Mesenchymal stem cell (in vitro differentiated cells and primary cell): ENCODE measurements at regions not wholly inside any gene's neighbourhood (a gene's known extent, or its start where the extent isn't known, plus 50 kb on each side); places are given as distances from the start of the nearest gene placed in this dataset.

Experiments
- DNase-seq: peaks from one replicate; pipeline ENCODE4 v3.0.0-alpha.2; 2013
- H2AFZ ChIP-seq: one replicate; pipeline ENCODE4 v1.6.1; 2013; ENCODE audit warnings: low read depth, mild to moderate bottlenecking, control low read depth, inconsistent platforms, low read length, moderate library complexity
- H2AK5ac ChIP-seq: 2 replicates; pipeline ENCODE4 v1.6.1; 2013; ENCODE audit warnings: low read length, moderate library complexity, mild to moderate bottlenecking, inconsistent platforms; ENCODE audit not compliant: severe bottlenecking
- H2BK120ac ChIP-seq: one replicate; pipeline ENCODE4 v1.6.1; 2013; ENCODE audit warnings: low read depth, mild to moderate bottlenecking, inconsistent platforms, low read length, moderate library complexity
- H2BK12ac ChIP-seq, 2 experiments: one replicate each; pipeline ENCODE4 v1.6.1; 2013; ENCODE audit warnings: inconsistent platforms in 2 of 2, low read length in 2 of 2, mild to moderate bottlenecking in 2 of 2, moderate library complexity in 2 of 2, control low read depth in 1 of 2
- H2BK15ac ChIP-seq: one replicate; pipeline ENCODE4 v1.6.1; 2013; ENCODE audit warnings: mild to moderate bottlenecking, low read depth, inconsistent platforms; ENCODE audit not compliant: poor library complexity, severe bottlenecking
- H2BK5ac ChIP-seq: 2 replicates; pipeline ENCODE4 v1.6.1; 2013; ENCODE audit warnings: low read depth, mild to moderate bottlenecking, low read length, control low read depth, inconsistent platforms; ENCODE audit not compliant: poor library complexity, severe bottlenecking
- H3K14ac ChIP-seq, 2 experiments: one replicate each; pipeline ENCODE4 v1.6.1; 2013; ENCODE audit warnings: inconsistent platforms in 2 of 2, low read length in 2 of 2, control low read depth in 1 of 2, mild to moderate bottlenecking in 1 of 2, moderate library complexity in 1 of 2
- H3K18ac ChIP-seq, 2 experiments: one replicate each; pipeline ENCODE4 v1.6.1; 2013; ENCODE audit warnings: inconsistent platforms in 2 of 2, low read length in 2 of 2, control low read depth in 1 of 2, low read depth in 1 of 2, mild to moderate bottlenecking in 1 of 2
- H3K23ac ChIP-seq, 2 experiments: one replicate each; pipeline ENCODE4 v1.6.1; 2013; ENCODE audit warnings: inconsistent platforms in 2 of 2, low read length in 2 of 2, mild to moderate bottlenecking in 2 of 2, moderate library complexity in 2 of 2, control low read depth in 1 of 2
- H3K27ac ChIP-seq: 2 replicates; pipeline ENCODE4 v1.5.1; 2013; ENCODE audit warnings: mild to moderate bottlenecking, moderate library complexity, low read length, control low read depth, inconsistent platforms; ENCODE audit not compliant: poor library complexity, severe bottlenecking
- H3K27me3 ChIP-seq, 2 experiments: 2 replicates each; pipeline versions ENCODE4 v1.6.1 to v1.7.0; 2013; ENCODE audit warnings: low read length in 2 of 2, mild to moderate bottlenecking in 2 of 2, moderate library complexity in 2 of 2, control low read depth in 1 of 2, inconsistent platforms in 1 of 2; ENCODE audit not compliant: control insufficient read depth in 1 of 2, insufficient read depth in 1 of 2
- H3K36me3 ChIP-seq, 2 experiments: 2 replicates each; pipeline versions ENCODE4 v1.6.1 to v1.7.0; 2013; ENCODE audit warnings: low read length in 2 of 2, control low read depth in 1 of 2, inconsistent platforms in 1 of 2, low read depth in 1 of 2, mild to moderate bottlenecking in 1 of 2; ENCODE audit not compliant: insufficient read depth in 2 of 2, control insufficient read depth in 1 of 2
- H3K4ac ChIP-seq, 2 experiments: one replicate each; pipeline ENCODE4 v1.6.1; 2013; ENCODE audit warnings: inconsistent platforms in 2 of 2, low read length in 2 of 2, mild to moderate bottlenecking in 2 of 2, moderate library complexity in 2 of 2, control low read depth in 1 of 2, low read depth in 1 of 2
- H3K4me1 ChIP-seq: 2 replicates; pipeline ENCODE4 v1.6.1; 2013; ENCODE audit warnings: low read depth, low read length, control low read depth; ENCODE audit not compliant: control insufficient read depth, insufficient read depth
- H3K4me2 ChIP-seq: 2 replicates; pipeline ENCODE4 v1.6.1; 2013; ENCODE audit warnings: low read length, mild to moderate bottlenecking, inconsistent platforms; ENCODE audit not compliant: poor library complexity, severe bottlenecking
- H3K4me3 ChIP-seq, 2 experiments: 2 replicates each; pipeline versions ENCODE4 v1.5.1 to v1.7.0; 2013; ENCODE audit warnings: low read length in 2 of 2, mild to moderate bottlenecking in 2 of 2, control low read depth in 1 of 2, low read depth in 1 of 2; ENCODE audit not compliant: insufficient read depth in 1 of 2
- H3K79me1 ChIP-seq: replicated peaks from 2 replicates; pipeline ENCODE4 v1.6.1; 2013; ENCODE audit warnings: mild to moderate bottlenecking, control low read depth, low read length, inconsistent platforms; ENCODE audit not compliant: poor library complexity, severe bottlenecking
- H3K9ac ChIP-seq: 2 replicates; pipeline ENCODE4 v1.7.0; 2013; ENCODE audit warnings: mild to moderate bottlenecking, low read length, moderate library complexity
- H3K9me3 ChIP-seq: 2 replicates; pipeline ENCODE4 v1.7.0; 2013; ENCODE audit warnings: mild to moderate bottlenecking, low read length; ENCODE audit not compliant: control insufficient read depth
- H4K8ac ChIP-seq: one replicate; pipeline ENCODE4 v1.6.1; 2013; ENCODE audit warnings: inconsistent platforms, mild to moderate bottlenecking, low read length, moderate library complexity
- H4K91ac ChIP-seq: one replicate; pipeline ENCODE4 v1.6.1; 2013; ENCODE audit warnings: mild to moderate bottlenecking, low read length, inconsistent platforms
- WGBS: methylation state at CpG from one replicate; pipeline ENCODE4 v1.1.7; 2013; ENCODE audit warnings: mixed read lengths; 5-methylcytosine and 5-hydroxymethylcytosine counted together

- Histone ChIP-seq H3K4ac (no peak overlapping the region), H3K23ac (no peak overlapping the region), H3K18ac (no peak overlapping the region), H3K4me1 (no peaks in the 10 kb centered on the region), H3K27ac (no peak overlapping the region), H3K9me3 (no peaks in the 10 kb centered on the region), H2BK5ac (no peak overlapping the region), H4K91ac (no peak overlapping the region), H2AFZ (no peak overlapping the region), H3K36me3 (no peaks in the 10 kb centered on the region), H3K4me3 (no peak overlapping the region), H2BK12ac (no peak overlapping the region), H2BK120ac (no peak overlapping the region), H4K8ac (no peak overlapping the region), H2BK15ac (no peak overlapping the region), H3K79me1 (no peaks in the 10 kb centered on the region), H3K4me2 (no peak overlapping the region), H2AK5ac (no peak overlapping the region), H3K27me3 (peaks cover 0 to 6% of the 10 kb centered on the region in 2 experiments), H3K9ac (no peak overlapping the region), H3K14ac (no peak overlapping the region)
- 88% methylated on average over 4 of the region's 6 CpGs for WGBS
- no peak for DNase-seq
These were observed 319.5 kb upstream of the SOX9 start for GRCh38 chr17:71801301-71801700.

GRCh38 chr17:71802663-71803062 lies 318.2 kb upstream of the SOX9 start:
- Histone ChIP-seq H3K27ac (no peak overlapping the region), H3K18ac (no peak overlapping the region), H3K9ac (no peak overlapping the region), H3K4me1 (no peaks in the 10 kb centered on the region), H3K36me3 (no peaks in the 10 kb centered on the region), H3K79me1 (no peaks in the 10 kb centered on the region), H3K4ac (no peak overlapping the region), H2BK5ac (no peak overlapping the region), H3K14ac (no peak overlapping the region), H3K4me3 (no peak overlapping the region), H2BK15ac (no peak overlapping the region), H3K27me3 (peaks cover 0 to 7% of the 10 kb centered on the region in 2 experiments), H2AK5ac (no peak overlapping the region), H4K91ac (no peak overlapping the region), H2BK12ac (no peak overlapping the region), H3K4me2 (no peak overlapping the region), H3K23ac (no peak overlapping the region), H4K8ac (no peak overlapping the region), H3K9me3 (peaks cover 3% of the 10 kb centered on the region), H2BK120ac (no peak overlapping the region), H2AFZ (no peak overlapping the region)
- WGBS, result 100% methylated on average over 2 of the region's 3 CpGs
- DNase-seq, result no peak

GRCh38 chr17:71803656-71804284 lies 317.1 kb upstream of the SOX9 start:
- no peak overlapping the region for H2AFZ ChIP-seq
- no peaks in the 10 kb centered on the region for H3K79me1 ChIP-seq
- H2BK15ac ChIP-seq, result no peak overlapping the region
- H3K4me2 ChIP-seq, result no peak overlapping the region
- no peak overlapping the region for H3K14ac ChIP-seq
- no peak overlapping the region for H3K4me3 ChIP-seq
- no peak overlapping the region for H3K9ac ChIP-seq
- H2AK5ac ChIP-seq, result no peak overlapping the region
- peaks cover 3% of the 10 kb centered on the region for H3K9me3 ChIP-seq
- no peak overlapping the region for H2BK12ac ChIP-seq
- H2BK5ac ChIP-seq, result no peak overlapping the region
- no peak overlapping the region for H4K8ac ChIP-seq
- peaks cover 0 to 15% of the 10 kb centered on the region in 2 experiments for H3K27me3 ChIP-seq
- no peak overlapping the region for H3K23ac ChIP-seq
- no peak overlapping the region for H3K18ac ChIP-seq
- 100% methylated on average over 1 of the region's 1 CpG for WGBS
- no peak overlapping the region for H4K91ac ChIP-seq
- no peaks in the 10 kb centered on the region for H3K4me1 ChIP-seq
- H3K27ac ChIP-seq, result no peak overlapping the region
- H2BK120ac ChIP-seq, result no peak overlapping the region
- no peak overlapping the region for H3K4ac ChIP-seq
- no peaks in the 10 kb centered on the region for H3K36me3 ChIP-seq
- DNase-seq, result no peak

GRCh38 chr17:71809537-71809936 lies 311.3 kb upstream of the SOX9 start:
- no peak overlapping the region for H3K4ac ChIP-seq
- H3K23ac ChIP-seq, result no peak overlapping the region
- no peak overlapping the region for H4K8ac ChIP-seq
- H3K14ac ChIP-seq, result no peak overlapping the region
- H4K91ac ChIP-seq, result no peak overlapping the region
- no peak overlapping the region for H3K4me2 ChIP-seq
- H2BK15ac ChIP-seq, result no peak overlapping the region
- H3K4me1 ChIP-seq, result no peaks in the 10 kb centered on the region
- H3K27me3 ChIP-seq, result peaks cover 0 to 15% of the 10 kb centered on the region in 2 experiments
- no peak overlapping the region for H3K9ac ChIP-seq
- peaks cover 3% of the 10 kb centered on the region for H3K9me3 ChIP-seq
- H2BK5ac ChIP-seq, result no peak overlapping the region
- H2AK5ac ChIP-seq, result no peak overlapping the region
- H2BK12ac ChIP-seq, result no peak overlapping the region
- H3K4me3 ChIP-seq, result no peak overlapping the region
- H3K79me1 ChIP-seq, result no peaks in the 10 kb centered on the region
- H3K36me3 ChIP-seq, result no peaks in the 10 kb centered on the region
- no peak overlapping the region for H3K18ac ChIP-seq
- H2AFZ ChIP-seq, result no peak overlapping the region
- no peak for DNase-seq
- H2BK120ac ChIP-seq, result no peak overlapping the region
- H3K27ac ChIP-seq, result no peak overlapping the region
